ENCODE measurements at regions not wholly inside any gene's neighbourhood (a gene's known extent, or its start where the extent isn't known, plus 50 kb on each side); places are given as distances from the start of the nearest gene placed in this dataset.
A peak's percentile ranks its signal among the peaks of the same experiment; 100 is the strongest.

- Histone ChIP-seq H2AFZ (no peak overlapping the region), H3K9me3 (ENCODE audit: low read depth) (no peaks in the 10 kb centered on the region), H3K9ac (no peak overlapping the region), H3K79me2 (ENCODE audit: insufficient read depth) (no peaks in the 10 kb centered on the region), H3K4me2 (ENCODE audit: unreplicated experiment) (no peak overlapping the region), H3K27ac (no peak overlapping the region), H3K36me3 (ENCODE audit: low read depth) (no peaks in the 10 kb centered on the region), H3K27me3 (replicated peaks; ENCODE audit: insufficient read depth) (no peaks in the 10 kb centered on the region), H3K4me3 (no peak overlapping the region), H3F3A (ENCODE audit: insufficient read depth) (no peaks in the 10 kb centered on the region), H3K4me1 (ENCODE audit: insufficient read depth) (0 out of 2 replicates have a peak, but pooled peaks cover 4% of the 10 kb centered on the region), H4K20me1 (ENCODE audit: insufficient read depth) (no peaks in the 10 kb centered on the region), H3K9me2 (ENCODE audit: insufficient read depth) (no peaks in the 10 kb centered on the region)
- TF ChIP-seq EZH2phosphoT487 (IDR thresholded peaks at IDR 0.05; ENCODE audit: insufficient read depth, low read depth) (no peak), EZH2 (IDR thresholded peaks at IDR 0.05; ENCODE audit: insufficient read depth, poor library complexity, severe bottlenecking) (no peak)
- DNase-seq: peak; percentile 50
- WGBS, 2 experiments (ENCODE audit: low coverage in 1 of 2, low lambda C conversion rate in 2 of 2, missing lambda C conversion rate in 2 of 2): 85 to 100% methylated on average over 1 of the region's 1 CpG
- in situ Hi-C loops (cut with MboI): loop anchor here (10.0 to 25.0 kb wide), 2 partner anchors 892 to 1280 kb away; partner anchors contain the start of gene EPHA4
Observed at GRCh38 chr2:220682616-220683015, 889.5 kb downstream of the EPHA4 start.

- WGBS, 2 experiments (ENCODE audit: low coverage in 1 of 2, low lambda C conversion rate in 2 of 2, missing lambda C conversion rate in 2 of 2): 61 to 62% methylated on average over 6 of the region's 6 CpGs
- Histone ChIP-seq H3K9ac (no peak overlapping the region), H2AFZ (no peak overlapping the region), H3K9me3 (ENCODE audit: low read depth) (no peaks in the 10 kb centered on the region), H3K4me2 (ENCODE audit: unreplicated experiment) (no peak overlapping the region), H3K4me1 (ENCODE audit: insufficient read depth) (0 out of 2 replicates have a peak, but pooled peaks cover 4% of the 10 kb centered on the region), H3K27me3 (replicated peaks; ENCODE audit: insufficient read depth) (no peaks in the 10 kb centered on the region), H3K36me3 (ENCODE audit: low read depth) (no peaks in the 10 kb centered on the region), H3K4me3 (no peak overlapping the region), H3K9me2 (ENCODE audit: insufficient read depth) (no peaks in the 10 kb centered on the region), H3K79me2 (ENCODE audit: insufficient read depth) (no peaks in the 10 kb centered on the region), H3K27ac (no peak overlapping the region), H3F3A (ENCODE audit: insufficient read depth) (no peaks in the 10 kb centered on the region), H4K20me1 (ENCODE audit: insufficient read depth) (no peaks in the 10 kb centered on the region)
- TF ChIP-seq EZH2 (IDR thresholded peaks at IDR 0.05; ENCODE audit: insufficient read depth, poor library complexity, severe bottlenecking): no peak
- TF ChIP-seq EZH2phosphoT487 (IDR thresholded peaks at IDR 0.05; ENCODE audit: insufficient read depth, low read depth): no peak
- in situ Hi-C loops (cut with MboI): loop anchor here (10.0 to 25.0 kb wide), 2 partner anchors 891 to 1278 kb away; partner anchors contain the start of gene EPHA4
- no peak for DNase-seq
Observed at GRCh38 chr2:220684099-220684498, 888.0 kb downstream of the EPHA4 start.

GRCh38 chr2:220687231-220687843 lies 884.8 kb downstream of the EPHA4 start:
- Histone ChIP-seq H3K9me3 (ENCODE audit: low read depth) (no peaks in the 10 kb centered on the region), H3K4me2 (ENCODE audit: unreplicated experiment) (no peak overlapping the region), H3K27me3 (replicated peaks; ENCODE audit: insufficient read depth) (no peaks in the 10 kb centered on the region), H3K36me3 (ENCODE audit: low read depth) (no peaks in the 10 kb centered on the region), H3K79me2 (ENCODE audit: insufficient read depth) (no peaks in the 10 kb centered on the region), H2AFZ (no peak overlapping the region), H3F3A (ENCODE audit: insufficient read depth) (no peaks in the 10 kb centered on the region), H3K9me2 (ENCODE audit: insufficient read depth) (no peaks in the 10 kb centered on the region), H3K4me1 (ENCODE audit: insufficient read depth) (0 out of 2 replicates have a peak, but pooled peaks cover 4% of the 10 kb centered on the region), H3K9ac (no peak overlapping the region), H4K20me1 (ENCODE audit: insufficient read depth) (no peaks in the 10 kb centered on the region), H3K4me3 (no peak overlapping the region), H3K27ac (no peak overlapping the region)
- 45 to 47% methylated on average over 15 of the region's 15 CpGs for WGBS, 2 experiments (ENCODE audit: low coverage in 1 of 2, low lambda C conversion rate in 2 of 2, missing lambda C conversion rate in 2 of 2)
- peak; percentile 86 for DNase-seq
- TF ChIP-seq EZH2phosphoT487 (IDR thresholded peaks at IDR 0.05; ENCODE audit: insufficient read depth, low read depth) (no peak), EZH2 (IDR thresholded peaks at IDR 0.05; ENCODE audit: insufficient read depth, poor library complexity, severe bottlenecking) (no peak)
- in situ Hi-C loops (cut with MboI): loop anchor here (10.0 to 25.0 kb wide), 2 partner anchors 887 to 1275 kb away; partner anchors contain the start of gene EPHA4

- H3K4me2 ChIP-seq (ENCODE audit: unreplicated experiment): no peak overlapping the region
- peaks cover 6% of the 10 kb centered on the region for H3K9me3 ChIP-seq (ENCODE audit: low read depth)
- no peak overlapping the region for H3K9ac ChIP-seq
- H3K4me3 ChIP-seq: no peak overlapping the region
- no peak for DNase-seq
- no peaks in the 10 kb centered on the region for H3K9me2 ChIP-seq (ENCODE audit: insufficient read depth)
- no peaks in the 10 kb centered on the region for H3K4me1 ChIP-seq (ENCODE audit: insufficient read depth)
- no peaks in the 10 kb centered on the region for H3K36me3 ChIP-seq (ENCODE audit: low read depth)
- H3K79me2 ChIP-seq (ENCODE audit: insufficient read depth): no peaks in the 10 kb centered on the region
- in situ Hi-C loops (cut with MboI): loop anchor here (25.0 kb wide), 1 partner anchor 1267 kb away; no protein-coding TSS in a partner anchor
- H3K27ac ChIP-seq: no peak overlapping the region
- H3F3A ChIP-seq (ENCODE audit: insufficient read depth): no peaks in the 10 kb centered on the region
- 50 to 56% methylated on average over 6 of the region's 6 CpGs for WGBS, 2 experiments (ENCODE audit: low coverage in 1 of 2, low lambda C conversion rate in 2 of 2, missing lambda C conversion rate in 2 of 2)
- TF ChIP-seq EZH2phosphoT487 (IDR thresholded peaks at IDR 0.05; ENCODE audit: insufficient read depth, low read depth) (no peak), EZH2 (IDR thresholded peaks at IDR 0.05; ENCODE audit: insufficient read depth, poor library complexity, severe bottlenecking) (no peak)
- no peaks in the 10 kb centered on the region for H3K27me3 ChIP-seq (replicated peaks; ENCODE audit: insufficient read depth)
- H4K20me1 ChIP-seq (ENCODE audit: insufficient read depth): no peaks in the 10 kb centered on the region
- no peak overlapping the region for H2AFZ ChIP-seq
Observed at GRCh38 chr2:220695397-220696279, 876.5 kb downstream of the EPHA4 start.
